CD1c-positive myeloid dendritic cell (primary cell): ENCODE measurements at regions not wholly inside any gene's neighbourhood (a gene's known extent, or its start where the extent isn't known, plus 50 kb on each side); places are given as distances from the start of the nearest gene placed in this dataset.
A peak's percentile ranks its signal among the peaks of the same experiment; 100 is the strongest.

Experiments used
- DNase-seq: peaks from one replicate; pipeline ENCODE4 v3.0.0-alpha.2; 2016; ENCODE audit errors: extremely low spot score

DNA sequence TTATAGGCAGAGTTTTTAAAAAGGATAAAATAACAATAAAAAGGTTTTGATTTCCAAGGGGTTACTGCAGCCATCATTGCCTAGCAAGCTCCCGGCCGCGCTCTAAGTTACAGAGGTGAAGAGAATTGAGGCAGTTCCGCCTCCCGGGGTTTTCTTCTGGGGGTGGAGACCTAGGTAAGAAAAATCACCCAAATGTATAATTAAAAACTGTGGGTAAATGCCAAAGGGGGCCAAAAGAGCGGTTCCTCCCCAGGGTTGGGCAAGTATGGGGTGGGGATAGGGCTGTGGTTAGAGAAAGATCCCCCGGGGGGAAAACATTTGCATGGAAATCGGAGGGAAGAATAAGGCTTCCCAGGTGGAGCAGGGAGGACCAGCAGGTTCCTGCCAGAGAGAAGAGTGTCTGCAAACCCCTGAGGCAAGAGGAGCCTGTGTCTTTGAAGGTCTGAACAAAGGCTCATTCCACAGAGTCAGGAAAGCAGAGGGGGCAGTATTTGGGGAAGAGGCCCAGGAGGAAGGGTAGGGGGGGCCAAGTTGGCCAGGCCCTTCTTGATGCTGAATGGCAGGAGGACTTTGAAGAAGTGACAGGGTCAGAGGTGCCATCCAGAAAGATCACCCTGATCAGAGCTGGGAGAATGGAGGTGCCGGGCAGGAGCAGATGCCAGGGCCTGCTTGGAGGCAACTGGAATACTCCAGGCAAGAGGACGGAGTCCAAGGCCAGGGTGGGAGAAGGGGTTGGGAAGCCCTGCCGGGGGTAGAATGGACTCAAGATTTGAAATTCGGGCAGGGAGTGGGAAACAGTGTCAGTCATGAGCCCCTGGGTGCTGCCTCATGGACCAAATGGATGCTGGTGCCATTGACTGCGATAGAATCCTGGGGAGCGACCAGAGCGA is 152.9 kb upstream of the RGMA start:
- DNase-seq, result no peak

GRCh38 chr15:93239993-93240392 is 151.0 kb upstream of the RGMA start:
- no peak for DNase-seq

DNA sequence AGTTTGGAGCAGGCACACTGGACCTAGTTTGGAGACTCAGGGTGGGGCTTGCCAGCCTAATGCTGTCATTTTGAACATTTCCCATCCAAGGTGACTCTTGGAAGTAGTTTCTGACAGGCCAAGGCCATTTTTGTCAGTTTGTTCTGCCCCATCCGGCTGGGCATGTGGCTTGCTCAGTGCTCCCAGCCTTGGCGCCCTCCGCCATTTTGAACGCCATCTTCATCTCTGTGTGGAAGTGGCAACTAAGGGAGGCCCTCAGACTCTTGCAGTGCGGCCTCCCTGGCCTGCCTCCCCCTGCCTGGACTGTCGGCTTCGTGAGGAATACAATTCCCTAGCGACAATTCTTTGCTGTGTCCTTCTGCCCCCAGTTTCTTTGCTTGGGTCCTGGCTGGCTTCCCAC is 150.6 kb upstream of the RGMA start:
- DNase-seq, result no peak

- no peak for DNase-seq
Observed at GRCh38 chr15:93238641-93239040, 149.6 kb upstream of the RGMA start.

GRCh38 chr15:93235926-93236780 is 147.1 kb upstream of the RGMA start:
- peak; percentile 90 for DNase-seq

- no peak for DNase-seq
Observed at GRCh38 chr15:93235269-93235668, 146.3 kb upstream of the RGMA start.

DNA sequence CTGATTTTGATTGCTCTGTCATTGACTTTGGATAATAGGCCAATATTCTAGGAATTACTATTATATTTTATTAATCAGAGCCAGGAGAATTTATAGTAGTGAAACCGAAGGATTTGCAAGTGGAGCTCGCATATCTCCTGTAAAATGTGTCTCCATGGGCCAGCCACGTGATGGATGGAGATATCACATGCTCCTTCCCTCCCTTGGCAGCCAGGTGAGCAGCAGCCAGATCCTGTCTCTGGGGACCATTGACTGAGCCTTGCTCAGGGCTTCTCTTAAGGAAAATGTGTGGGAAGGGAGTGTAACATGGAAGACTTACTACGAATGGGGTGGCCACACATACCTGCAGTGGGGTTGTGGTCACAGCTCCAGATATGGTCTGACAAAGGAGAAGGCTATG is 144.7 kb upstream of the RGMA start:
- no peak for DNase-seq

DNA sequence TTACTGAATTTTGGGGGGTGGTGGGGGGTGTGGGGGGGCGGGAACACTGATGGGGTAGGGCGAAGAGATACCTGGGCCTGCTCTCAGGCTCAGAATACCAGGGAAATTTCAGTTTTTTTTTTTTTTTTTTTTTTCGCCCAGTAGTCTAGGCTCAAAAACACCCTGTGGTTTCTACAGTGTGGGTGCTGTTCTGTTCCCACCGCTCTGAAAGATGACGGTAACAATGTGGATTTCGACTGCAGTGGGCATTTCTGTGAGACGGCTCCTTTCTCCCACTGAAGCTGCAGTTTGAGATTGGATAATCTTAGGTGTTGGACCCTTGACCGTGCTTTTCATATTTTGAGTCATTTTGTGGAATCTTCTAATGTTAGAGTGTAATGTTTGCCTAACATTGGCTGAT is 143.8 kb upstream of the RGMA start:
- DNase-seq, result no peak

DNA sequence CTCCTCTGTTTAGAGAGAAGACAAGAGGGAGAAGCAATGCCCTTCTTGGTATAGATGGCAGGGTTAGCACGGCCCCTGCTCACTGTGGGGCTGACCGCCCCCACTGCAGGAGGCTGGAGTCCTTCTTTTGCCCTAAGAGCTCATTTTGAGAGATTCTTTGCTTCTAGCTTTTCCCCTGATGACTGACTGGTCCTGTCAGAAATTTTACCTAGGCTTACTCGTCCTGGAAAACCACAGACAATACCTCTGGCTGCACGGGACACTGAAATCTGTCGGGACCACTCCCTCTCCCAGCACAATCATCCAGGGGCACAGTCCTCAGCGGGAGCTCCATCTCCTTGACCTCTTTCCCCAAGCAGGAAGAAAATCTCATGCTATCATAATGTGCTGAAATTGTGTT is 143.0 kb upstream of the RGMA start:
- no peak for DNase-seq

- no peak for DNase-seq
Observed at GRCh38 chr15:93231261-93231925, 142.4 kb upstream of the RGMA start.

- DNase-seq, result no peak
Observed at GRCh38 chr15:93228546-93228945, 139.5 kb upstream of the RGMA start.

DNA sequence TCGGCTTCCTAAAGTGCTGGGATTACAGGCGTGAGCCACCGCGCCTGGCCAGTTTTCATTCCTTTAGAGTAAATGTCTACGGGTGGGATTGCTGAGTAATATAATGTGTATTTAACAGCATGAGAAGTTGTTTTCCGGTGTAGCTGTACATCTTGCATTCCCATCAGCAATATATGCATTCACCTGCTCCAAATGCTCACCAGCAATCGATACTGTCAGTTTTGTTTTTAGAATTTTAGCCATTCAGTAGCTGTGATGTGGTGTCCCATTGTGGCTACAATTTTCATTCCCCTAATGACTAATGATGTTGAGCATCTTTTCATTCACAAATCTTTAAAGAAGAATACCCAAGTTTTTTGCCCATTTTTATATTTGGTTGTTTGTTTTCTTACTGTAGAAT is 134.8 kb upstream of the RGMA start:
- DNase-seq, result no peak

GRCh38 chr15:93221759-93222158 is 132.7 kb upstream of the RGMA start:
- no peak for DNase-seq

DNA sequence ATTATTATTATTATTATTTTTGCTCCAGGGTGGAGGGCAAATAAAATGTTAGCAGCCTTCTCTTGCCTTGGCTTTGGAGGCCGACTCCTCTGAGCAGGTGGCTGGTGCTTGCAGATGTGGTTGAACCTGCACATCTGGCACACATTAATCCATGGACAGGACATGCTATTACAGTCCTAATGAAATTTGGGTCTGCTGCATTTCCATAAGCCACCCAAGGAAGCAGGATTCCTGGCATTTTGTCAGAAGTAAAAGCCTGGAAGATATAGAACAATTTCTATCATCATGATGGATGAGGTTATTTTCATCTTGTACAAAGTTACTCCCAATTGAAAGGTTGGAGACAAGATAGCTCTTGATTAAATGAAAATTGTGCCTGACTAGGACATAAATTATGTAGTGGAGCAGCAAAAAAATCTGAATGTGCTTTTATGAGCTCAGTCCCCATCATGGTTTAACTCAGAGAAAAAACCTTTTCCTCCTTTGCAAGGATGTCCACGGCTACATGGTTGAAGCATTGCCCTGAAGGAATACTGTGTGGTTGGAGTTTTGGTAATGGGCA is 130.9 kb upstream of the RGMA start:
- DNase-seq, result no peak

DNA sequence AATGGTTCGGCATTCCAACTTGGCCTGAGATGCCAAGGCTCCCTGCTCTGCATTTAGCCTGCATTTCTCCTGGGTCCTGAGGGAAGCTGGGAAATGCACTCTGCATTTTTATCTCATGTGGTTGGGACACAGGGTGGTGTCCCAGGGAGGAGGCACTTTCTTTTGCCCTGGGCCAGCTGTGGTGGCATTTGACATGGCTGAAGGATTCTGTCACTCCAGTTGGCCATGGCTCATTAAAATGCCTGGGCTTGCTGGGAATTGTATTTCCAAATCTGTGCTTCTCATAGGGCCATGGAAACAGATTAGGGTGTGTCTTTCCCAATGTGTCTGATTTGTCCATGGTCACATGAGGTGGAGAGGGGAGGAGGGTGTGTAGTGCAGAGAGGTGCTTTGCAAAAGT is 128.3 kb upstream of the RGMA start:
- no peak for DNase-seq

- no peak for DNase-seq
Observed at GRCh38 chr15:93214106-93214505, 125.1 kb upstream of the RGMA start.

- DNase-seq, result no peak
Observed at GRCh38 chr15:93213281-93213680, 124.3 kb upstream of the RGMA start.

- DNase-seq, result no peak
Observed at GRCh38 chr15:93212578-93212977, 123.6 kb upstream of the RGMA start.

- no peak for DNase-seq
Observed at GRCh38 chr15:93210995-93211394, 122.0 kb upstream of the RGMA start.

- no peak for DNase-seq
Observed at GRCh38 chr15:93209690-93210445, 120.9 kb upstream of the RGMA start.

DNA sequence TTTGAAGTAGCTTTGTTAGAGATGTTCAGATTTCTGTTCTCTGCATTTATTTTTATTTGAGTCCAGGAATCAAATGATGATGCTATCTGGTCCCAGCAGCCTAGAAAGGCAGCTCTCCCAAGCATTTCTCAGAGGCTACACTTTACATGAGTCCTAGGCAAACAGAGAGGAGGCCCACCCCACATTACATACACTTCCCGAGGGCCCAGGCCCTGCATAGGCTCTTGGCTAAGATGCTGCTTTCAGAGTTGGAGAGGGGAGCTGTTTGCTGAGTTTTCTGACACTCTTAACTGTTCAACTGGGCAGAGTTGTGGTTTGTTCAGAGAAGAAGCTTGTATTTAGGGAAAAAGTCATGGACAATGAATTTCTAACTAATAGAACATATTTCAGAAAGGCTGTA is 117.9 kb upstream of the RGMA start:
- no peak for DNase-seq
